K562 (cell line): ENCODE measurements at regions not wholly inside any gene's neighbourhood (a gene's known extent, or its start where the extent isn't known, plus 50 kb on each side); places are given as distances from the start of the nearest gene placed in this dataset.

ENCODE experiments used
- ATAC-seq: fragments of 200-7000 bp; cut with Tn5 transposase; 3 replicates; pipeline ENCODE4 v1.9.1; 2020; ENCODE audit warnings: moderate library complexity
- BruUV-seq: library from RNA; stranded (reverse); fragments of 400-500 nt; replicated peaks from 2 replicates; lab custom pipeline; 2021; lab: Mats Ljungman, UMichigan
- CTCF ChIA-PET: fragments of 300-600 bp; formaldehyde crosslinking; extraction: SDS; loops from one replicate; lab custom pipeline; 2021; ENCODE audit warnings: low intra/inter-chr PET ratio; lab: Yijun Ruan, JAX
- POLR2A ChIA-PET: fragments of 300-600, 350-650 bp; sonication (Branson Sonifier 250); formaldehyde crosslinking; extraction: SDS; loops from one replicate; lab custom pipeline; 2021; ENCODE audit warnings: antibody characterized with exemption, inconsistent platforms; lab: Yijun Ruan, JAX
- DNase-seq, 4 experiments: peaks; one replicate each; pipeline versions ENCODE4 v3.0.0 to v3.0.0-alpha.2; 2011 to 2018; ENCODE audit warnings: low spot score in 3 of 4, mixed read lengths in 3 of 4; ENCODE audit errors: extremely low read depth in 1 of 4
- FAIRE-seq: peaks from 2 replicates; lab custom pipeline; 2011; peaks lifted over from hg19 to GRCh38; lab: Jason Lieb, UNC
- H2AFZ ChIP-seq: 2 replicates; pipeline ENCODE4 v1.6.0; 2011; ENCODE audit warnings: low read depth, low read length, control low read depth, inconsistent platforms
- H3K27ac ChIP-seq: fragments of 200-600 bp; 3 replicates; pipeline ENCODE4 v1.8.0; 2011; ENCODE audit warnings: low read depth, mild to moderate bottlenecking, control low read depth, inconsistent platforms, low read length, moderate library complexity, mixed read lengths; ENCODE audit errors: extremely low read depth
- H3K27me3 ChIP-seq, 2 experiments: fragments of 300-600 bp in 1 of 2; 2 replicates in 1 of 2; 3 replicates in 1 of 2; pipeline versions ENCODE4 v1.6.0 to v1.8.0; 2011; ENCODE audit warnings: inconsistent platforms in 2 of 2, low read length in 2 of 2, mild to moderate bottlenecking in 1 of 2, mixed read lengths in 1 of 2, moderate library complexity in 1 of 2; ENCODE audit not compliant: control insufficient read depth in 2 of 2, insufficient read depth in 2 of 2
- H3K36me3 ChIP-seq: fragments of 300-600 bp; 3 replicates; pipeline ENCODE4 v1.8.0; 2011; ENCODE audit warnings: mild to moderate bottlenecking, low read length, inconsistent platforms; ENCODE audit not compliant: control insufficient read depth, insufficient read depth
- H3K4me1 ChIP-seq, 2 experiments: fragments of 200-600 bp in 1 of 2; replicated peaks in 1 of 2; 2 replicates in 1 of 2; 3 replicates in 1 of 2; pipeline versions ENCODE4 v1.5.1 to v1.8.0; 2011; ENCODE audit warnings: inconsistent platforms in 2 of 2, low read length in 2 of 2, mild to moderate bottlenecking in 1 of 2, mixed read lengths in 1 of 2, moderate library complexity in 1 of 2; ENCODE audit not compliant: control insufficient read depth in 2 of 2, insufficient read depth in 2 of 2
- H3K4me2 ChIP-seq: 2 replicates; pipeline ENCODE4 v1.6.1; 2011; ENCODE audit warnings: low read length, control low read depth, inconsistent platforms, mixed read lengths; ENCODE audit not compliant: insufficient read depth
- H3K4me3 ChIP-seq: fragments of 200-600 bp; sonication (generic), shearing (Covaris generic); 2 replicates; pipeline ENCODE4 v1.5.1; 2016; ENCODE audit warnings: control low read depth, inconsistent platforms
- H3K79me2 ChIP-seq: fragments of 200-600 bp; 3 replicates; pipeline ENCODE4 v1.8.0; 2011; ENCODE audit warnings: low read length, inconsistent platforms; ENCODE audit not compliant: control insufficient read depth, insufficient read depth
- H3K9ac ChIP-seq, 2 experiments: 2 replicates each; pipeline versions ENCODE4 v1.6.0 to v1.6.1; 2011; ENCODE audit warnings: low read depth in 2 of 2, low read length in 2 of 2, control low read depth in 1 of 2, inconsistent platforms in 1 of 2, mild to moderate bottlenecking in 1 of 2, mixed read lengths in 1 of 2; ENCODE audit not compliant: insufficient read depth in 1 of 2
- H3K9me1 ChIP-seq: one replicate; pipeline ENCODE4 v1.6.0; 2011; ENCODE audit warnings: inconsistent platforms, mild to moderate bottlenecking, low read length, moderate library complexity; ENCODE audit not compliant: control insufficient read depth, insufficient read depth
- H3K9me3 ChIP-seq: replicated peaks from 2 replicates; pipeline ENCODE4 v1.5.1; 2011; ENCODE audit warnings: low read depth, low read length, inconsistent platforms; ENCODE audit not compliant: control insufficient read depth, insufficient read depth
- H4K20me1 ChIP-seq: replicated peaks from 2 replicates; pipeline ENCODE4 v1.6.1; 2011; ENCODE audit warnings: low read length, inconsistent platforms, mixed read lengths; ENCODE audit not compliant: control insufficient read depth, insufficient read depth
- ELK1 ChIP-seq: sonication (generic); formaldehyde crosslinking; IDR thresholded peaks from 2 replicates; pipeline ENCODE4 v1.8.1; 2022; ENCODE audit warnings: missing genetic modification reagents
- ETV5 ChIP-seq: sonication (generic); formaldehyde crosslinking; IDR thresholded peaks from 2 replicates; pipeline ENCODE4 v1.4.0; 2020; ENCODE audit warnings: low read depth, mild to moderate bottlenecking, missing genetic modification reagents
- SMAD3 ChIP-seq: fragments of 450-650 bp; formaldehyde crosslinking; conservative IDR thresholded peaks from 2 replicates; pipeline ENCODE4 v1.4.0; 2020; ENCODE audit warnings: mild to moderate bottlenecking
- TFAM ChIP-seq: fragments of 250-450 bp; sonication (Bioruptor Pico); conservative IDR thresholded peaks from 2 replicates; pipeline ENCODE4 v1.5.0; 2021; ENCODE audit warnings: mild to moderate bottlenecking, moderate library complexity
- ZBTB9 ChIP-seq: fragments of 450-650 bp; formaldehyde crosslinking; IDR thresholded peaks from 2 replicates; pipeline ENCODE4 v1.4.0; 2020; ENCODE audit warnings: mild to moderate bottlenecking, moderate library complexity
- ZSCAN32 ChIP-seq: fragments of 450-650 bp; formaldehyde crosslinking; IDR thresholded peaks from 2 replicates; pipeline ENCODE4 v1.4.0; 2020; ENCODE audit warnings: mild to moderate bottlenecking, moderate library complexity
- WGBS: fragments of 100-300 bp; shearing (Covaris generic); methylation state at CpG from one replicate; pipeline ENCODE4 v1.1.6; 2016; ENCODE audit warnings: low coverage, mixed read lengths; ENCODE audit not compliant: insufficient coverage; ENCODE audit errors: missing lambda C conversion rate; 5-methylcytosine and 5-hydroxymethylcytosine counted together
- in situ Hi-C: fragments of 300-500 bp; cut with MboI; formaldehyde crosslinking; loops from 4 replicates; pipeline ENCODE4 v1.15.0; 2018; ENCODE audit warnings: inconsistent platforms, mixed read lengths
- intact Hi-C: fragments of 100-400 bp; cut with micrococcal nuclease; formaldehyde crosslinking; loops from 2 replicates; pipeline ENCODE4 v1.14.2; 2022

GRCh38 chr3:106423321-106424225 is 554.8 kb upstream of the CBLB start (continued):
- no peak for TF ChIP-seq ETV5 (CRISPR knock-in tag)
- TF ChIP-seq, all 486 proteins: peak for 0

GRCh38 chr3:106425026-106425425 is 556.2 kb upstream of the CBLB start:
- no peaks in the 10 kb centered on the region for H3K36me3 ChIP-seq
- intact Hi-C loops (no loop called here), in situ Hi-C loops (no loop called here)
- H3K27ac ChIP-seq = no peak overlapping the region
- no peak overlapping the region for H3K4me3 ChIP-seq
- ChIA-PET POLR2A (no interaction called here), CTCF (no interaction called here)
- H3K9me1 ChIP-seq = no peaks in the 10 kb centered on the region
- 0% methylated on average over 2 of the region's 2 CpGs for WGBS
- ATAC-seq = no peak
- no peaks in the 10 kb centered on the region for H3K9me3 ChIP-seq
- no peak for DNase-seq
- no peak overlapping the region for H3K9ac ChIP-seq
- no peak overlapping the region for H2AFZ ChIP-seq
- no peak for FAIRE-seq
- no peak overlapping the region for H3K4me2 ChIP-seq
- no peaks in the 10 kb centered on the region for H3K79me2 ChIP-seq
- H3K4me1 ChIP-seq = no peaks in the 10 kb centered on the region
- H4K20me1 ChIP-seq = no peaks in the 10 kb centered on the region
- no TSS peak for BruUV-seq
- no peaks in the 10 kb centered on the region for H3K27me3 ChIP-seq
- TF ChIP-seq ELK1 (CRISPR knock-in tag) (no peak), TFAM (CRISPR knock-in tag) (no peak), ZBTB9 (no peak), SMAD3 (CRISPR knock-in tag) (no peak), ZSCAN32 (CRISPR knock-in tag) (no peak)
